HPDE6-E6E7 (cell line): ENCODE measurements at regions not wholly inside any gene's neighbourhood (a gene's known extent, or its start where the extent isn't known, plus 50 kb on each side); places are given as distances from the start of the nearest gene placed in this dataset.
"Not testable (repeated sequence)": the region's sequence is repeated elsewhere in the genome, so short reads cannot be mapped to it uniquely, and the experiment has no call there.

Experiments
- DNase-seq: peaks from one replicate; pipeline ENCODE4 v3.0.0; 2011; ENCODE audit warnings: missing footprints; ENCODE audit errors: extremely low spot score

DNA sequence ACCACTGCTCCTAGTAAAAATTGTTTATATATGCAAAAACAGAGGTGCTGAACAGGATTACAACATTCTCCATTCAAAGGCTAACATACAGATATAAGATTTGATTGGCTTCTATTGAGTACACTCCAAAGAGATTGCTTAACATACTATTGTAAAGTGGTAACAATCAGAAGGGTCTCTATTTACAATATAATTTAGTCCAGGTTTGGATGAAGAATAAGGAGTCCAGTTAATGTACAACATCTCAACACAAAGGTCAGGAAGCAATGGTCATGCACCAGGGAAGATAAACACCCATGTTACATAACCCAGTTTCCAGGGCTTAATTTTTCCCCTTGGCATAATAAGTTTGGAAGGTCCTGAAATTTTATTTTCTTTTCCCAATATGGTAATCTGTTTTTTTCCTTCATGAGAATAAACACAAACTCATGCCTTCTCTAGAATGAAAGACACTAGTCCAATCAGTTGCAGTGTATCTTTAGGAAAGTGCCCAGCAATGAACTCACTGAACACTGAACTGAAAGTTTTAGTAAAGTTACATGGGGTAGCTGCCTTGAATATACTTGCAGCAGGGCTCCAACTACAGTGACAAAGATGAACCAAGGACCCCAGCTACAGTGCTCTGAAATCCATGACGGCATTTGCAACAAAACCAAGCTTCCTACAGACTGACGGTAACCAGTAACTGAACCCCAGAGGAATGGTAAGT lies 255.3 kb upstream of the GJE1 start:
- no peak for DNase-seq

- DNase-seq = no peak
Observed at GRCh38 chr6:141874930-141875602, 257.7 kb upstream of the GJE1 start.

DNA sequence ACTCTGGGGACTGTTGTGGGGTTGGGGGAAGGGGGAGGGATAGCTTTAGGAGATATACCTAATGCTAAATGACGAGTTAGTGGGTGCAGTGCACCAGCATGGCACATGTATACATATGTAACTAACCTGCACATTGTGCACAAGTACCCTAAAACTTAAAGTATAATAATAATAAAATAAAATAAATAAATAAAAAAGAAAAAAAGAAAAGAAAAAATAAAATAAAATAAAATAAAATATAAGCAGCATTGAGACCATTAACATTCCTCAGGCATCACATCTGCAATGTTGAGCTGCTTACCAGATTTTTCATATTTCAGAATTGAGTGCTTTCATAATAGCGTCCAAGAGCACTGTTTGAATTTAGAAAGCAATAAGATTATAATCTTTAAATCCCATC lies 263.2 kb upstream of the GJE1 start:
- DNase-seq = not testable (repeated sequence)

- DNase-seq = no peak
Observed at GRCh38 chr6:141867767-141868166, 265.0 kb upstream of the GJE1 start.

DNA sequence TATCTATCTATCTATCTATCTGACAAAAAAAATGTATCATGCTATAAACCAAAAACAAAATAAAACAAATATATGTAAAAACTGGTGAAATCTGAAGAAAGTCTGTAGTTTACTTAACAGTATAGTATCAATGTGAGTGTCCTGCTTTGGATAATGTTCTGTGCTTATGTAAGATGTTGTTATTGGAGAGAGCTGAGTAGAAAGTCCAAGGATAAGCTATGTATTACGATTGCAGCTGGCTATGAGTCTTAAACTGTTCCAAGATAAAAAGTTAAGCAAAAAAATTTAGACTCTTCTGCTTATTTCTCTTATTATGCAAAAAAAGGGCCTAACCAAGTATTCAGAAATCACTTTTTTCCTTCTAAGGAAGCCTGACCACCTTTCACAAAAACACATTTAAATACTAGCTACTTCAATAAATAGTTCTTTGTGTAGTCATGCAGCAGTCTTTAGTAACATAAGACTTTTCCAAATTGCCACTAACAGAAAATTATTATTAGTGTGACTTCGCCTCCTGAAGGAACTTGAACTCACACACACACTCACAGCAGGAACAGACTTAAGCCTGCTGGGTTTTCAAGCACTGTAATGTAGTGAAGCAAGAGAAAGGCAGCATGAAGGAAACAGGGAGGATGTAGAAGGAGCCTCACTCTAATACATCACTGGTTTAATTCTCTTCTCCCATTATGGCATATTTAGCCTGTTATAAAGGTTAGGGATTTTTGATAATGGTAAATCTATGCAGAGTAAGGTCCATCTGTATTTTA lies 265.8 kb upstream of the GJE1 start:
- DNase-seq = no peak

DNA sequence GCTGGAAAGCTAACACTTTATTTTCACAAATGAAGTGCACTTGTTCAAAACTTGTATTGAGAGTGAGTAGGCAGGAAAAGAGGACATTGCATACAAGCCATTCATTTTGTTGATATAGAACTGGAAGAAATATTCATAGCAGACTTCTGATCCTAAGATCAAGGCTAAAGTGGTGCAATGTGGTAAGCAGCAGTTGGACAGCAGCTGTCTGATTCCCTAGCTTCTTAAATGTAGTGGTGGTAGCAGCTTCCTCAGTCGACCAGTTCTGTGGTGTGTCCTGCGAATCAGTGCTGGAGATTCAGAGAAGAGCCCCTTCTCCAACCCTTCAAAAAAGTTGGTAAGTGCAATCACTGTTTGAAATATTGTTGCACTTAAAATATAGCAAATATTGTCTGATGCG lies 281.7 kb upstream of the GJE1 start:
- DNase-seq = no peak

DNA sequence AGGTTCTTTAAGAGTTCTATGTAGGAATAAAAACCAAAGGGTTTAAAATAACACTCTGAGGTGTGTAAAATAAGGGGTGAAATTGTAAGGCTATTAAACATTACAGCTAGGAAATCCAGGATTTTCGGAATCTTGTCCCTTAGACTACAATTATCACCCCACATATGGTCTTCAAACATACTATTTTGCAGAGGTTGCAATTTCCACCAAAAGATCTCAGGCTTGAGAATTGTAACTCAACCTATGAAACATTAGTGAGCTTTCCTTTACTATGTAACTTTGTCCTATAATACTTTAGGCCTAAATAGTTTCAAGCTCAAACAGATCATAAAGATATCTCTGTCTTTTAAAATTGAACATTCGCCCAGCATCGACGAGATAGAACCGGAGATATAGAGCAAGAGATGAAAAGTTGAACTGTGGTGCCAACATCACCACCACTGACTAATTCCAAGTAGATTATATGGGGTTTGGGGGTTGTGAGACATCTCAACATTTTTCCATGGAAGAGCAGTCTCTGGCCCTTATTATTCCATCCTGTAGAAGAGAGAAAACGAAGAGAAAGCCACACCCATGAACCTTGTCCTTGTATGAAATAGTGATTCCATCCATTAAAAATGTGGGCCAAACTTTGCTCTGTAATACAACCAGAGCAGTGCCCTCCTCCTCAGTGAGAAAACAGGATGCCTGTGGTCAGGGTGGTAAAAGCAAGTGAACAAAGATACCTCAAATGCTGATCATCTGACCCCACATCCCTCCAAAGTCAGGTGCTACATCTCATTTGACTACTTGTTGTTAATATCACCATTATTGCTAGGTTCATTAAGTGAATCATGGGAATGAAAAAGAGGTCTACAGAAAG lies 284.5 kb upstream of the GJE1 start:
- no peak for DNase-seq

- no peak for DNase-seq
Observed at GRCh38 chr6:141846639-141847038, 286.1 kb upstream of the GJE1 start.

DNA sequence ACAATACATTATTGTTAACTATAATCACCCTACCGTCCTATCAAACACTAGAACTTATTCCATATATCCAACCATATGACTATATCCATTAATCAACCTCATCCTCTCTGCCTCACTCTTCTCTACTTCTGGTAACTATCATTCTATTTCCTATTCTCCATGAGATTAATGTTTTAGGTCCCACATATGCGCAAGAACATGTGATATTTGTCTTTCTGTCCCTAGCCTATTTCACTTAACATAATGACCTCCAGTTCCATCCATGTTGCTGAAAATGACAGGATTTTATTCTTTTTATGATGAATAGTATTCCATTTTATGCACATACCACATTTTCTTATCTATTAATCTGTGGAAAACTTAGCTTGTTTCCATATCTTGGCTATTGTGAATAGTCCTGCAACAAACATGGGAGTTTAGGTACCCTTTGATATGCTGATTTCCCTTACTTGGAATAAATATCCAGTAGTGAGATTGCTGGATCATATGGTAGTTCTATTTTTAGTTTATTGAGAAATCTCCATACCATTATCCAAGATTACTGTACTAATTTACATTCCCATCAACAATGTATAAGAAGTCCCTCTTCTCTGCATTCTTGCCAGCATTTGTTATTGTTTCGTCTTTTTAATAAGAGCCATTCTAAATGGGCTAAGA lies 289.4 kb upstream of the GJE1 start:
- DNase-seq = no peak

GRCh38 chr6:141833001-141833655 lies 299.6 kb upstream of the GJE1 start:
- no peak for DNase-seq

DNA sequence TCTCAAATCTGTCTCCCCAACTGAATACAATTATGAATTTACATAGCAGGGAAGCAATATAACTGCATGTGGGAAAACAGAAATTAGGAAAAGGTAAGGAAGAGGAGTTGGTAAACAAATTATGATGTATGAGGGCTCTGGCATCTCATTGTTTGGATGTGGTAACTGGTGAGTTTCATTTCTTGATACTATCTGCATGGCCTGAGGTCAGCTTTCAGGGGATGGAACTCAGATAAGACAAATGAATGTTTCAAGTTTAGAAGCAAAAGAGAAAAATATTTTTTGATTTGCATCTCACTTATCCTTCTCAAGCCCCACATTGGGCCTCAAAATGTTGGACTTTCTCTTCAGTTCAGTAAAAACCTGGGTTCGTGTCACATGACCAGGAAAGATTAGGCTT lies 302.2 kb upstream of the GJE1 start:
- no peak for DNase-seq

GRCh38 chr6:141829566-141830360 lies 303.0 kb upstream of the GJE1 start:
- no peak for DNase-seq

DNA sequence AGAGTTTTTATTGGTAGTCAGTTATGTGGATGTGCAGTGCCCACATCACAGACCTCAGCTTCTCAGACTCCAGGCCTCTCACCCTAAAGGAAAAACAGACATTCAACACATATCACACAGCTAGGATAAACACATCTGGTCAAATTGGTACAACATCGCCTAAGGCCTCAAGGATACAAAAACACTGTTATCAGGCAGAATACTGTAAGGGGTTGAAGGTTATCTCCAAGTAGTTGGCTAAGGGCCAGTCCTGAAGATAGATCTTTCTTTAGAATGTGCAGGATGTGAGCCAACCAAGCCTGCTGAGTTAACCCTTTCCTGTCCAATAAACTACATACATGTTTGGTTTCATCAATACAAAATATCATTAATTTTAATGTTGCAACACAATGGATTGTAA lies 308.4 kb upstream of the GJE1 start:
- no peak for DNase-seq

DNA sequence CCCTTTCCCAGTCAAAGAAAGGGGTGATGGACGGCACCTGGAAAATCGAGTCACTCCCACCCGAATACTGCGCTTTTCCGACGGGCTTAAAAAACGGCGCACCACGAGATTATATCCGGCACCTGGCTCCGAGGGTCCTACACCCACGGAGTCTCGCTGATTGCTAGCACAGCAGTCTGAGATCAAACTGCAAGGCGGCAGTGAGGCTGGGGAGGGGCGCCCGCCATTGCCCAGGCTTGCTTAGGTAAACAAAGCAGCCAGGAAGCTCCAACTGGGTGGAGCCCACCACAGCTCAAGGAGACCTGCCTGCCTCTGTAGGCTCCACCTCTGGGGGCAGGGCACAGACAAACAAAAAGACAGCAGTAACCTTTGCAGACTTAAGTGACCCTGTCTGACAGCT lies 317.7 kb upstream of the GJE1 start:
- DNase-seq = not testable (repeated sequence)

DNA sequence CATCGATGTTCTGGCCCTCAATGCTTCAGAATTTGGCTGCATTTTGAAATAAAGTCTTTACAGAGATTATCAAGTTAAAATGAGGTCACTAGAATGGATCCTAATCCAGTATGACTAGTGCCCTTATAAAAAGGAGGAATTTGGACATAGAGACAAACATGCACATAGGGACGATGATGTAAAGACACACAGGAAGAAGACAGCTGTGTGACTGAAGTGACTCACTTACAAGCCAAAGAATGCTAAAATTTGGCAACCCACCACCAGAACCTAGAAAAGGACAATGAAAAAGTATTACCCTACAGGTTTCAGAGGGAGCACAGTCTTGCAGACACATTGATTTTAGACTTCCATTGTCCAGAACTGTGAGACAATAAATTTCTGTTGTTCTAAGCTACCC lies 322.8 kb upstream of the GJE1 start:
- DNase-seq = no peak

DNA sequence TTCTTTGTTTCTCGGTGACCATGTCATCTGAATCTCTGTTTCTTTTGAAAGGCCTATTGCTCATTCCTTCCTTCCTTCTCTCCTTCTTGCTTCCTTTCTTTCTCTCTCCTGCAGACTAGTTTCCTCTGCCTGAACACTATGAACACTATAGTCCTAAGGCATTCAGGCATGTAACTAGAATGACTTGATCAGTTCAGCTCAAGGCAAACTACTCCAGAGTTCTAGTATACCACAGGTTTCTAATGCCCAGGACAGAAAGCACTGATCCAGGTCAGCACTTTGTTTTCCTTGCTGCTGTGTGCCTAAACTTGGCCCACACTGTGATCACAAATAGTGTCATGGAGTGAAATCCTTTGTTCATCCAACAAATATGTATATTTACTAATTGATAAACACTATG lies 324.1 kb upstream of the GJE1 start:
- DNase-seq = no peak

DNA sequence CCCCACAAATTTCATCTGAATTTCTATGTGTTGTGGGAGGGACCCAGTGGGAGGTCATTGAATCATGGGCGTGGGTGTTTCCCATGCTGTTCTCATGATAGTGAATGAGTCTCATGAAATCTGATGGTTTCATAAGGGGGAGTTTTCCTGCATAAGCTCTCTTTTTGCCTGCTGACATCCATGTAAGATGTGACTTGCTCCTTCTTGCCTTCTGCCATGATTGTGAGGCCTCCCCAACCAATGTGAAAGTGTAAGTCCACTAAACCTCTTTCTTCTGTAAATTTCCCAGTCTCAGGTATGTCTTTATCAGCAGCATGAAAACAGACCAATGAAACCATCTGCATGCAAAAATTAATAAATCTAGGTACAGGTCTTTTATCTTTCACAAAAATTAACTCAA lies 331.8 kb upstream of the GJE1 start:
- DNase-seq = not testable (repeated sequence)

GRCh38 chr6:141790921-141791320 lies 341.8 kb upstream of the GJE1 start:
- no peak for DNase-seq

- DNase-seq = no peak
Observed at GRCh38 chr6:141788096-141788495, 344.6 kb upstream of the GJE1 start.

GRCh38 chr6:141783585-141783984 lies 349.1 kb upstream of the GJE1 start:
- no peak for DNase-seq
